ENCODE measurements at regions not wholly inside any gene's neighbourhood (a gene's known extent, or its start where the extent isn't known, plus 50 kb on each side); places are given as distances from the start of the nearest gene placed in this dataset.

GRCh38 chr2:8006181-8006580, 675.7 kb upstream of the ID2 start:
- POLR2A ChIA-PET: no interaction called here
- FAIRE-seq (no peak), ATAC-seq (no peak), DNase-seq (ENCODE audit: extremely low read depth in 1 of 4, low spot score in 3 of 4) (no peak)
- Histone ChIP-seq H2AFZ (ENCODE audit: low read depth, low read length) (no peak overlapping the region), H3K4me1 (replicated peaks in 1 of 2; ENCODE audit: control insufficient read depth in 2 of 2, insufficient read depth in 2 of 2, low read length in 2 of 2) (peaks cover 9 to 23% of the 10 kb centered on the region in 2 experiments; a peak in 4 of 5 replicates), H3K9me1 (ENCODE audit: control insufficient read depth, insufficient read depth, low read length) (no peaks in the 10 kb centered on the region), H4K20me1 (replicated peaks; ENCODE audit: control insufficient read depth, insufficient read depth, low read length) (no peaks in the 10 kb centered on the region), H3K27me3 (ENCODE audit: control insufficient read depth in 2 of 2, insufficient read depth in 2 of 2, low read length in 2 of 2) (peaks cover 0 to 4% of the 10 kb centered on the region in 2 experiments; a peak in 1 of 5 replicates), H3K4me3 (no peak overlapping the region), H3K4me2 (ENCODE audit: insufficient read depth, low read length) (no peak overlapping the region), H3K27ac (ENCODE audit: extremely low read depth, low read depth, low read length) (no peak overlapping the region), H3K9me3 (replicated peaks; ENCODE audit: control insufficient read depth, insufficient read depth, low read depth, low read length) (no peaks in the 10 kb centered on the region), H3K36me3 (ENCODE audit: control insufficient read depth, insufficient read depth, low read length) (no peaks in the 10 kb centered on the region), H3K9ac (ENCODE audit: insufficient read depth in 1 of 2, low read depth in 2 of 2, low read length in 2 of 2) (no peak overlapping the region), H3K79me2 (ENCODE audit: control insufficient read depth, insufficient read depth, low read length) (no peaks in the 10 kb centered on the region)
- in situ Hi-C loops (cut with MboI) (loop anchor here (25.0 kb wide), 1 partner anchor 681 kb away; the partner anchor contains the start of gene ID2), intact Hi-C loops (cut with micrococcal nuclease) (no loop called here)
- CTCF ChIA-PET (ENCODE audit: low intra/inter-chr PET ratio): no interaction called here
- TF ChIP-seq ZC3H11A (IDR thresholded peaks at IDR 0.05; ENCODE audit: low read depth, low read length): no peak
- BruUV-seq (replicated peaks): no TSS peak

- Histone ChIP-seq H3K9me1 (ENCODE audit: control insufficient read depth, insufficient read depth, low read length) (no peaks in the 10 kb centered on the region), H3K4me3 (no peak overlapping the region), H3K27ac (ENCODE audit: extremely low read depth, low read depth, low read length) (no peak overlapping the region), H4K20me1 (replicated peaks; ENCODE audit: control insufficient read depth, insufficient read depth, low read length) (0 out of 2 replicates have a peak, but pooled peaks cover 2% of the 10 kb centered on the region), H3K4me1 (replicated peaks in 1 of 2; ENCODE audit: control insufficient read depth in 2 of 2, insufficient read depth in 2 of 2, low read length in 2 of 2) (peaks cover 9 to 23% of the 10 kb centered on the region in 2 experiments; a peak in 4 of 5 replicates), H3K36me3 (ENCODE audit: control insufficient read depth, insufficient read depth, low read length) (no peaks in the 10 kb centered on the region), H3K27me3 (ENCODE audit: control insufficient read depth in 2 of 2, insufficient read depth in 2 of 2, low read length in 2 of 2) (peaks cover 0 to 5% of the 10 kb centered on the region in 2 experiments; a peak in 1 of 5 replicates), H3K9me3 (replicated peaks; ENCODE audit: control insufficient read depth, insufficient read depth, low read depth, low read length) (no peaks in the 10 kb centered on the region), H3K4me2 (ENCODE audit: insufficient read depth, low read length) (no peak overlapping the region), H3K9ac (ENCODE audit: insufficient read depth in 1 of 2, low read depth in 2 of 2, low read length in 2 of 2) (no peak overlapping the region), H2AFZ (ENCODE audit: low read depth, low read length) (no peak overlapping the region), H3K79me2 (ENCODE audit: control insufficient read depth, insufficient read depth, low read length) (no peaks in the 10 kb centered on the region)
- 3% methylated on average over 3 of the region's 3 CpGs for WGBS (ENCODE audit: insufficient coverage, low coverage, missing lambda C conversion rate)
- intact Hi-C loops (cut with micrococcal nuclease): no loop called here
- FAIRE-seq (no peak), ATAC-seq (no peak), DNase-seq (ENCODE audit: extremely low read depth in 1 of 4, low spot score in 3 of 4) (no peak)
- ChIA-PET POLR2A (no interaction called here), CTCF (ENCODE audit: low intra/inter-chr PET ratio) (no interaction called here)
- TF ChIP-seq PRMT5 (CRISPR knock-in tag; IDR thresholded peaks at IDR 0.05) (no peak), SAFB (IDR thresholded peaks at IDR 0.05; ENCODE audit: borderline replicate concordance, low read depth, low read length) (no peak), ZNF551 (CRISPR knock-in tag; IDR thresholded peaks at IDR 0.05) (no peak), TAF1 (IDR thresholded peaks at IDR 0.05; ENCODE audit: control insufficient read depth, extremely low read depth, insufficient read depth, low read length, severe bottlenecking) (no peak), ZNF354B (CRISPR knock-in tag; IDR thresholded peaks at IDR 0.05) (no peak), HES1 (IDR thresholded peaks at IDR 0.05; ENCODE audit: low read depth) (no peak), ZZZ3 (IDR thresholded peaks at IDR 0.05) (no peak), KDM1A (IDR thresholded peaks at IDR 0.05) (no peak), ETV1 (tag; conservative IDR thresholded peaks at IDR 0.05; ENCODE audit: low read depth) (no peak), TEAD4 (IDR thresholded peaks at IDR 0.05; ENCODE audit: low read length) (no peak), TEAD4 (CRISPR knock-in tag; IDR thresholded peaks at IDR 0.05; ENCODE audit: borderline replicate concordance) (no peak), BRCA1 (IDR thresholded peaks at IDR 0.05) (no peak), BRCA1 (CRISPR knock-in tag; IDR thresholded peaks at IDR 0.05) (no peak), IRF2 (CRISPR knock-in tag; IDR thresholded peaks at IDR 0.05) (no peak), FIP1L1 (IDR thresholded peaks at IDR 0.05; ENCODE audit: low read depth, low read length, poor library complexity, severe bottlenecking) (no peak)
- in situ Hi-C loops (cut with MboI): loop anchor here (25.0 kb wide), 1 partner anchor 681 kb away; the partner anchor contains the start of gene ID2
- BruUV-seq (replicated peaks): no TSS peak
Measured at GRCh38 chr2:8006626-8007025, 675.2 kb upstream of the ID2 start.

Data from K562 (cell line).